Testis (tissue), 2 donors: ENCODE measurements at regions not wholly inside any gene's neighbourhood (a gene's known extent, or its start where the extent isn't known, plus 50 kb on each side); places are given as distances from the start of the nearest gene placed in this dataset.

Experiments used
- DNase-seq: peaks from one replicate; pipeline ENCODE4 v3.0.0-alpha.2; 2019
- H3K27ac ChIP-seq, 2 donors: fragments of 200-600 bp; sonication (generic); one replicate each; pipeline ENCODE4 v1.5.1; 2019
- H3K27me3 ChIP-seq: fragments of 200-600 bp; sonication (generic); one replicate; pipeline ENCODE4 v1.5.1; 2019
- H3K36me3 ChIP-seq: fragments of 200-600 bp; sonication (generic); one replicate; pipeline ENCODE4 v1.5.1; 2017; ENCODE audit warnings: low read depth; ENCODE audit errors: missing control alignments
- H3K4me1 ChIP-seq: fragments of 200-600 bp; sonication (generic); one replicate; pipeline ENCODE4 v1.5.1; 2019
- H3K4me3 ChIP-seq, 2 donors: fragments of 200-600 bp; sonication (generic); one replicate each; pipeline ENCODE4 v1.5.1; 2017 to 2019
- H3K9me3 ChIP-seq: fragments of 200-600 bp; sonication (generic); one replicate; pipeline ENCODE4 v1.5.1; 2017
- POLR2A ChIP-seq: fragments of 450-650 bp; IDR thresholded peaks from one replicate; pipeline ENCODE4 v1.6.1; 2017; ENCODE audit warnings: antibody characterized with exemption, mild to moderate bottlenecking, moderate library complexity
- WGBS, 2 donors: methylation state at CpG; one replicate each; pipeline ENCODE4 v1.1.5; 2018; 5-methylcytosine and 5-hydroxymethylcytosine counted together
- intact Hi-C: fragments of 100-400 bp; cut with DNase I; formaldehyde crosslinking; loops from one replicate; pipeline ENCODE4 v1.15.1; 2023; ENCODE audit warnings: low total_unique reads
- TF ChIP-seq, protein P1 (sequence below), 3 experiments: fragments of 450-650 bp in 2 of 3; fragments of 200-600 bp in 1 of 3; sonication (generic) in 1 of 3; IDR thresholded peaks; one replicate each; pipeline ENCODE4 v1.5.1; 2016 to 2019; ENCODE audit warnings: antibody characterized with exemption in 3 of 3, mild to moderate bottlenecking in 2 of 3, moderate library complexity in 1 of 3

DNA sequence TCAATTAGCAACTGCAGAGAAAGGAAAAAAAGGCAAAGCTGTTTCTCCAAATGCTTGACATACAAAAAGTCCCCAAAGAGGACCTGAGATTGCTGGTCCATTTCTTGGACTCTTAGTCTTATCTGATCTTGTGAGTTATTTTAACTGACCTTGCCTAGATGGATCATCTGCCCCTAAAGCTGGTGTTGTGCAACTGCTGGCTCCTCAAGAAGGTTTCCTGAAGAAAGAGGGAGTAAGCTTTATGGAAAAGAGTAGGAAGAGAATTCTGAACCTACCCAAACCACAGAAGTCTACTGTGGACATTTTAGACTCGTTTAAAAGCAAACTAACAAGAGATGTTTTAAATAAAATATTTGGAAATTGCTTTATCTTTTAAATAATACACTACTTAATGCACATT is 140.0 kb upstream of the HS3ST3A1 start:
- no peak for DNase-seq
- intact Hi-C loops, result no loop called here
- Histone ChIP-seq H3K27me3 (no peaks in the 10 kb centered on the region), H3K4me3 (no peak overlapping the region), H3K27ac (no peak overlapping the region), H3K36me3 (no peaks in the 10 kb centered on the region), H3K9me3 (no peaks in the 10 kb centered on the region), H3K4me1 (no peaks in the 10 kb centered on the region)
- TF ChIP-seq POLR2A, result no peak
- TF ChIP-seq, protein P1, sequence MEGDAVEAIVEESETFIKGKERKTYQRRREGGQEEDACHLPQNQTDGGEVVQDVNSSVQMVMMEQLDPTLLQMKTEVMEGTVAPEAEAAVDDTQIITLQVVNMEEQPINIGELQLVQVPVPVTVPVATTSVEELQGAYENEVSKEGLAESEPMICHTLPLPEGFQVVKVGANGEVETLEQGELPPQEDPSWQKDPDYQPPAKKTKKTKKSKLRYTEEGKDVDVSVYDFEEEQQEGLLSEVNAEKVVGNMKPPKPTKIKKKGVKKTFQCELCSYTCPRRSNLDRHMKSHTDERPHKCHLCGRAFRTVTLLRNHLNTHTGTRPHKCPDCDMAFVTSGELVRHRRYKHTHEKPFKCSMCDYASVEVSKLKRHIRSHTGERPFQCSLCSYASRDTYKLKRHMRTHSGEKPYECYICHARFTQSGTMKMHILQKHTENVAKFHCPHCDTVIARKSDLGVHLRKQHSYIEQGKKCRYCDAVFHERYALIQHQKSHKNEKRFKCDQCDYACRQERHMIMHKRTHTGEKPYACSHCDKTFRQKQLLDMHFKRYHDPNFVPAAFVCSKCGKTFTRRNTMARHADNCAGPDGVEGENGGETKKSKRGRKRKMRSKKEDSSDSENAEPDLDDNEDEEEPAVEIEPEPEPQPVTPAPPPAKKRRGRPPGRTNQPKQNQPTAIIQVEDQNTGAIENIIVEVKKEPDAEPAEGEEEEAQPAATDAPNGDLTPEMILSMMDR (IDR thresholded peaks at IDR 0.05), result no peak
- WGBS, 2 donors, result 82 to 88% methylated on average over 1 of the region's 1 CpG

DNA sequence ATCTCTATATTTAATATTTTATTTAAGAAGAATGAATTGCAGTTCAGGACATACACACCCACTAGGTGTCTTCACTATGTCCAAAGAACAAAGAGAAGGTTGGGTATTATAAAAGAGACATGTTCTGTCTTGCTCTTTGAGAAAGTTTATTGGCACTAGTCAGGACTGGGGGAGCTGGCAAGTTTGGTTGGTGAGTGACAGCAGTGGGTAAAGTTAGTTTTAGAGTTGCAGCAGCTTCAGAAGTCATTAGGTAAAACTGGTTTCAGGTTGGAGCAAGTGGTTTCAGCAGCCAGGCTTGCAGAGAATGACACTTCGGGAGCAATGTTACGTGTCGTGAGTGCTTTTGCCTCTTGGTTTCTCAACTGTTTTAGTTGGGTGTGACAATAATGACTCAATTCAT is 142.2 kb upstream of the HS3ST3A1 start:
- 93 to 96% methylated on average over 3 of the region's 3 CpGs for WGBS, 2 donors
- no peaks in the 10 kb centered on the region for H3K4me1 ChIP-seq
- intact Hi-C loops, result no loop called here
- no peaks in the 10 kb centered on the region for H3K36me3 ChIP-seq
- no peak for DNase-seq
- no peak for TF ChIP-seq POLR2A
- TF ChIP-seq, protein P1 (IDR thresholded peaks at IDR 0.05), result no peak
- no peaks in the 10 kb centered on the region for H3K9me3 ChIP-seq
- no peak overlapping the region for H3K27ac ChIP-seq
- H3K27me3 ChIP-seq, result no peaks in the 10 kb centered on the region
- no peak overlapping the region for H3K4me3 ChIP-seq

- intact Hi-C loops, result no loop called here
- Histone ChIP-seq H3K27ac (no peak overlapping the region), H3K4me3 (no peak overlapping the region), H3K4me1 (no peaks in the 10 kb centered on the region), H3K9me3 (no peaks in the 10 kb centered on the region), H3K36me3 (no peaks in the 10 kb centered on the region), H3K27me3 (no peaks in the 10 kb centered on the region)
- TF ChIP-seq, protein P1 (IDR thresholded peaks at IDR 0.05), result no peak
- no peak for TF ChIP-seq POLR2A
- DNase-seq, result no peak
- WGBS, 2 donors, result 91 to 95% methylated on average over 9 of the region's 9 CpGs
These were observed 144.7 kb upstream of the HS3ST3A1 start for GRCh38 chr17:13746404-13746803.

DNA sequence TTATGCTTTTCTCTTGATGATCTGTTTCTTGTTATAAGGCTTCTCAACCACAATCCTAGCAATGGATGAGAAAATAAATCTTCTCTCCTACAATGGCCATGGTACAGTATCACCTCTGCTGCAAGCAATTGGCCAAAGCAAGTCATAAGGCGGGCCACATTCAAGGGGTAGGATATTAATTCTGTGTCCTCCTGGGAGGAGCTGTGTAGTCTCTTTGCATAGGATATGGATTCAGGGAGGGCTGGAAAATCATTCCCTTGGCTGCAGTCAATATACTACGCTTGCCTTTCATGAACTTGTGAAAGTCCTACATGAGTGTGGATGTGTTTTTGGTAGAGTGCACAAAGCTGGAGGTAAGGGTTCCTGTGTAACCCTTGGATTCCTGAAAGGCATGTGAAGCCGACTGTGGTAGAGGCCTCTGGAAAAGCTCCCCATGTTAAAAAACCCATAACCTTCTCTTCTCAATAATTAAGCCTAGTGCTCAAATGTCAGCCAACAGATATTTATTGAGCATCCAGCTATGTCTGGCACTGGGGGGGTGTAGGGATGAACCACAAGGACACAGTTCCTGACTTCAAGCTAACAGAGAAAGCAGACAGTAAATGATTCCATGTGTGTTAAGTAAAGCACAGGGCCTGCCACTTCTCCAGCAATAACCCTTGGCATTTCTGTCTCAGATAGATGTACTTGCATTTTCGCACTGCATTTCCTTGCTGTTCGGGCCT is 147.6 kb upstream of the HS3ST3A1 start:
- H3K4me3 ChIP-seq, result no peak overlapping the region
- no peaks in the 10 kb centered on the region for H3K27me3 ChIP-seq
- no peaks in the 10 kb centered on the region for H3K36me3 ChIP-seq
- H3K9me3 ChIP-seq, result no peaks in the 10 kb centered on the region
- no peak for DNase-seq
- no peak overlapping the region for H3K27ac ChIP-seq
- no peaks in the 10 kb centered on the region for H3K4me1 ChIP-seq
- intact Hi-C loops, result no loop called here
- 77 to 81% methylated on average over 5 of the region's 5 CpGs for WGBS, 2 donors
- TF ChIP-seq, protein P1 (IDR thresholded peaks at IDR 0.05), result no peak
- TF ChIP-seq POLR2A, result no peak

DNA sequence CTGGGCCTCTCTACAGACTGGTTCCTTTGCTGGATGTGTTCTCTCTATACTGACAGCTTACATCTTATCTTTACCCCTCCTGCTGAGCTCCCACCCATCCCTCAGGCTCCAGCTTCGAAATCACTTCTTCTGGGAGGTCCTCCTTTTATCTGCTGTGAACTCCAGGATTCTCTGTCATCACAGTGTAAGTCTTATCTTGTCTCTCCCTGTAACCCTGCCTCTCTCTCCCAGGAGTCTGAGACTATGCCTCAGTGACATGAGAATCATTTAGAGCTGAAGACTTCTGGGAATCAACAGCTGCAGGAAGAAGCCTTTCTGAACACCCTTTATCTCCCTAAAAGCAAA is 148.1 kb upstream of the HS3ST3A1 start:
- Histone ChIP-seq H3K4me3 (no peak overlapping the region), H3K36me3 (no peaks in the 10 kb centered on the region), H3K27ac (no peak overlapping the region), H3K9me3 (no peaks in the 10 kb centered on the region), H3K27me3 (no peaks in the 10 kb centered on the region), H3K4me1 (no peaks in the 10 kb centered on the region)
- intact Hi-C loops, result no loop called here
- no peak for DNase-seq
- 56 to 58% methylated on average over 1 of the region's 1 CpG for WGBS, 2 donors
- TF ChIP-seq, protein P1 (IDR thresholded peaks at IDR 0.05), result no peak
- no peak for TF ChIP-seq POLR2A
